Activated naive CD4-positive, alpha-beta T cell treated with anti-CD3 and anti-CD28 coated beads for 36 hours (primary cell): ENCODE measurements at regions not wholly inside any gene's neighbourhood (a gene's known extent, or its start where the extent isn't known, plus 50 kb on each side); places are given as distances from the start of the nearest gene placed in this dataset.

Experiments
- CTCF ChIA-PET: fragments of 350-600 bp; sonication (Branson Sonifier 250); formaldehyde crosslinking; loops from one replicate; lab custom pipeline; 2021; ENCODE audit warnings: antibody characterized with exemption; lab: Charles Lee
- DNase-seq: peaks from one replicate; pipeline ENCODE4 v3.0.0-alpha.2; 2020
- H3K27ac Mint-ChIP-seq: one replicate; pipeline ENCODE4 v1.8.0; 2021; ENCODE audit warnings: mild to moderate bottlenecking, mixed read lengths
- H3K27me3 Mint-ChIP-seq: one replicate; pipeline ENCODE4 v1.8.0; 2021; ENCODE audit warnings: low read depth, mixed read lengths
- H3K36me3 Mint-ChIP-seq: one replicate; pipeline ENCODE4 v1.8.0; 2021; ENCODE audit warnings: low read depth, mixed read lengths
- H3K4me1 Mint-ChIP-seq: one replicate; pipeline ENCODE4 v1.8.0; 2021; ENCODE audit warnings: low read depth, mixed read lengths
- H3K4me3 Mint-ChIP-seq: one replicate; pipeline ENCODE4 v1.8.0; 2021; ENCODE audit warnings: mild to moderate bottlenecking, moderate library complexity, mixed read lengths
- H3K9me3 Mint-ChIP-seq: one replicate; pipeline ENCODE4 v1.8.0; 2021; ENCODE audit warnings: mixed read lengths
- intact Hi-C: fragments of 100-400 bp; cut with micrococcal nuclease; formaldehyde crosslinking; loops from one replicate; pipeline ENCODE4 v1.15.1; 2023

GRCh38 chr6:164034602-164035140 is 620.2 kb downstream of the QKI start:
- CTCF ChIA-PET, result no interaction called here
- no peaks in the 10 kb centered on the region for H3K9me3 Mint-ChIP-seq
- H3K4me1 Mint-ChIP-seq, result no peaks in the 10 kb centered on the region

GRCh38 chr6:164025180-164025579 is 610.7 kb downstream of the QKI start:
- Mint-ChIP-seq H3K27ac (no peak overlapping the region), H3K4me3 (no peak overlapping the region), H3K4me1 (no peaks in the 10 kb centered on the region), H3K27me3 (peaks cover 16% of the 10 kb centered on the region), H3K36me3 (no peaks in the 10 kb centered on the region), H3K9me3 (no peaks in the 10 kb centered on the region)
- DNase-seq, result no peak
- CTCF ChIA-PET, result no interaction called here
- intact Hi-C loops, result no loop called here

More at GRCh38 chr6:164034602-164035140, 620.2 kb downstream of the QKI start:
- no peak for DNase-seq
- intact Hi-C loops, result no loop called here
- Mint-ChIP-seq H3K27me3 (peaks cover 2% of the 10 kb centered on the region), H3K36me3 (no peaks in the 10 kb centered on the region), H3K4me3 (no peak overlapping the region), H3K27ac (no peak overlapping the region)

DNA sequence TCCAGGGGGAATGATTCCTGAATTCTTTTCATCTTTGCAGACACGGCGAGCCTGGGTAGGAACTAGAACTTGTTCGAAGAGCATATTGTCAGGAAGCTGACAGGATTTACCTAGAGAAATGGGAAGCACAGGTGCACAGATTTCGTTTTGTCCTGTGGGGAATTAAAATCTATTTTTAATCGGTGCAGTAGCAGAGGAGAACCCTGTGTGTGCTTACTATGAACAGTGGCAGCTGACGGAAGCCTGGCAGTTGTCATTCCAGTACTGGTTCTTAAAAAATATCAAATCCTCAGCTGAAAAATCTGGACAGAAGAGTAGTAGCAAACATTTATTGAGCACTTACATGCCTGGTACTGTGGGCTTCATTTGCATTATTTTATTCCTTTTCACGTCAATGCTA is 609.0 kb downstream of the QKI start:
- intact Hi-C loops, result no loop called here
- peaks cover 15% of the 10 kb centered on the region for H3K27me3 Mint-ChIP-seq
- H3K9me3 Mint-ChIP-seq, result no peaks in the 10 kb centered on the region
- no peak overlapping the region for H3K27ac Mint-ChIP-seq
- no peaks in the 10 kb centered on the region for H3K36me3 Mint-ChIP-seq
- H3K4me1 Mint-ChIP-seq, result no peaks in the 10 kb centered on the region
- DNase-seq, result no peak
- CTCF ChIA-PET, result no interaction called here
- no peak overlapping the region for H3K4me3 Mint-ChIP-seq

GRCh38 chr6:164022632-164023031 is 608.1 kb downstream of the QKI start:
- Mint-ChIP-seq H3K4me1 (no peaks in the 10 kb centered on the region), H3K36me3 (no peaks in the 10 kb centered on the region), H3K27ac (no peak overlapping the region), H3K9me3 (no peaks in the 10 kb centered on the region), H3K27me3 (peaks cover 14% of the 10 kb centered on the region), H3K4me3 (no peak overlapping the region)
- intact Hi-C loops, result no loop called here
- no peak for DNase-seq
- CTCF ChIA-PET, result interaction anchor here (0.5 kb wide), 1 partner anchor 26 kb away, joined by 3 read pairs; no protein-coding TSS in a partner anchor

- CTCF ChIA-PET, result no interaction called here
- Mint-ChIP-seq H3K27me3 (peaks cover 14% of the 10 kb centered on the region), H3K4me1 (no peaks in the 10 kb centered on the region), H3K9me3 (no peaks in the 10 kb centered on the region), H3K4me3 (no peak overlapping the region), H3K36me3 (no peaks in the 10 kb centered on the region), H3K27ac (no peak overlapping the region)
- no peak for DNase-seq
- intact Hi-C loops, result no loop called here
These were observed 607.2 kb downstream of the QKI start for GRCh38 chr6:164021589-164022250.

- H3K4me3 Mint-ChIP-seq, result no peak overlapping the region
- H3K4me1 Mint-ChIP-seq, result no peaks in the 10 kb centered on the region
- DNase-seq, result no peak
- H3K9me3 Mint-ChIP-seq, result no peaks in the 10 kb centered on the region
- peaks cover 14% of the 10 kb centered on the region for H3K27me3 Mint-ChIP-seq
- H3K36me3 Mint-ChIP-seq, result no peaks in the 10 kb centered on the region
- CTCF ChIA-PET, result no interaction called here
- intact Hi-C loops, result no loop called here
- no peak overlapping the region for H3K27ac Mint-ChIP-seq
These were observed 605.6 kb downstream of the QKI start for GRCh38 chr6:164020142-164020541.

DNA sequence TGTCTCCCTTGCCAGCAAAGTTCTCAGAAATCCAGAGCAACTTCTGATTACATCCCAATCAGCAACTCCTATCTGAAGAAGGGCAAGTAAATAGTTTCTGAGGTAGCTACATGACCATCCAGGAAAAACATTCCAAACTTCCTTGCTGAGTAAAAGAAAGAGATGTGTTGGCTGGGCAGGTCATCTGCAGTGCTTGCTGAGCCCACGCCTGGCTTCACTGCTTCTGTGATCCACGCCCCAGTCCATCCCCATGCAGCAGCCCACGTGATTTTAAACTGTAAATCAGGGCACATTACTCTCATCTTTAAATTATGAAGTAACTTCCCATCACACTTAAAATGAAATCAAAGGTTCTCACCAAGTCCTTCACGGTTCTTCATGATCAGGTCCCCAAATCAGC is 603.6 kb downstream of the QKI start:
- Mint-ChIP-seq H3K27ac (no peak overlapping the region), H3K36me3 (no peaks in the 10 kb centered on the region), H3K27me3 (peaks cover 14% of the 10 kb centered on the region), H3K4me3 (no peak overlapping the region), H3K9me3 (no peaks in the 10 kb centered on the region), H3K4me1 (no peaks in the 10 kb centered on the region)
- intact Hi-C loops, result no loop called here
- CTCF ChIA-PET, result no interaction called here
- no peak for DNase-seq

GRCh38 chr6:164016056-164016455 is 601.5 kb downstream of the QKI start:
- intact Hi-C loops, result no loop called here
- no peak overlapping the region for H3K27ac Mint-ChIP-seq
- H3K4me1 Mint-ChIP-seq, result no peaks in the 10 kb centered on the region
- no peaks in the 10 kb centered on the region for H3K36me3 Mint-ChIP-seq
- H3K4me3 Mint-ChIP-seq, result no peak overlapping the region
- CTCF ChIA-PET, result no interaction called here
- no peaks in the 10 kb centered on the region for H3K9me3 Mint-ChIP-seq
- DNase-seq, result no peak
- peaks cover 8% of the 10 kb centered on the region for H3K27me3 Mint-ChIP-seq

DNA sequence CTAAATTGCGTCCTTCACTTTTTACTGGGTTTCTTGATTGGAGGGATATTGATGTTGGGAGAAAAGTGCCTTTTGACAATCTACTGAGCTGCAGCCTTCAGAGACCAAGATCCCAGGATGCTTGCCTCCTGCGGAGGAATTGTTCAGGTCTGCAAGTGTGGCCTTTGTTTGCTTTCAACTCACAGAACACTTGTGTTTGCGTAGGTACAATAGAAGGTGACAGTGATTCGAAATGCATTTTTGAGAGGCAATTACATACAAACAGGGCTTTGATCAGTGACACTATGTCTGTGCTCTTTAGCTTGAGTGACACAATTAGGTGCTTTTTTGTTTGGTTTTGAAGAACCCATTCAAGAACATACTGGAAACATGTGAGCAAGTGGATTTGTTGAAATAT is 600.6 kb downstream of the QKI start:
- Mint-ChIP-seq H3K4me1 (no peaks in the 10 kb centered on the region), H3K36me3 (no peaks in the 10 kb centered on the region), H3K4me3 (no peak overlapping the region), H3K9me3 (no peaks in the 10 kb centered on the region), H3K27ac (no peak overlapping the region), H3K27me3 (peaks cover 6% of the 10 kb centered on the region)
- intact Hi-C loops, result no loop called here
- DNase-seq, result no peak
- CTCF ChIA-PET, result no interaction called here

DNA sequence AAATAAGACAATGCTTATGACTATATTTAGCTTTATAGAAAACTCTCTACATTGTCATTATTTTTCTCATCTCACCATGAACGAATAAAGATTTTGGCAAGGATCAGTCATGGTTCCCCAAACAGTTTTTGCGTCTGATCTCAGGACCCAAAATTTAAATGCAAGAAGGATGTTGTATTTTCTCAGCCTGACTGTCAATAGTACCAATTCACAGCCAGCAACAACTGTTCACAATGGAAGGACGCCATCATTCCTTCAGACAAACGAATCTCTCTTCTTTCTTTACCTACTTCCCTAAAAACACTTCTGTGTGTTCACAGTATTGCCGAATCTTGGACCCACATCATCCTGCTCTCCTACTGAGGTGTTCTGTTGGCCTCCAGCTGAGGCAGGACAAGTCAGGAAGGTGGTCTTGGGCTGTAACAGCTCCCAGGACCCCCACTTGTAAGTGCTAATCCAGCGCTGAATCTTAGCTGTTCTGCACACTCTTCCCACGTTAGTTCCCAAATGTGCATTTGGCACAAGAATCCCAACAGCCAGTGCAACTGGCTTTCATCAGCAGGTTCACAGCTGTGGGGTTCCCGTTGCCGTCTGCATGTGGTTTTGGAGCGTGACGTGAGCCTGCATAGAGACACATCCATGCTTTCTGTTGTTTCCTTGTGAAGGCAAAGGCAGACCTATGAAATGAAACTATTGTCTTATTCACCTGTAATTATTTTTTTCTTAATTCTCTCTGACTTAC is 600.0 kb downstream of the QKI start:
- Mint-ChIP-seq H3K36me3 (no peaks in the 10 kb centered on the region), H3K4me1 (no peaks in the 10 kb centered on the region), H3K27ac (no peak overlapping the region), H3K9me3 (no peaks in the 10 kb centered on the region), H3K4me3 (no peak overlapping the region), H3K27me3 (peaks cover 6% of the 10 kb centered on the region)
- CTCF ChIA-PET, result no interaction called here
- no peak for DNase-seq
- intact Hi-C loops, result no loop called here

GRCh38 chr6:164013480-164014208 is 599.1 kb downstream of the QKI start:
- intact Hi-C loops, result no loop called here
- Mint-ChIP-seq H3K27me3 (peaks cover 5% of the 10 kb centered on the region), H3K4me1 (no peaks in the 10 kb centered on the region), H3K36me3 (no peaks in the 10 kb centered on the region), H3K4me3 (no peak overlapping the region), H3K9me3 (no peaks in the 10 kb centered on the region), H3K27ac (no peak overlapping the region)
- CTCF ChIA-PET, result no interaction called here
- no peak for DNase-seq

DNA sequence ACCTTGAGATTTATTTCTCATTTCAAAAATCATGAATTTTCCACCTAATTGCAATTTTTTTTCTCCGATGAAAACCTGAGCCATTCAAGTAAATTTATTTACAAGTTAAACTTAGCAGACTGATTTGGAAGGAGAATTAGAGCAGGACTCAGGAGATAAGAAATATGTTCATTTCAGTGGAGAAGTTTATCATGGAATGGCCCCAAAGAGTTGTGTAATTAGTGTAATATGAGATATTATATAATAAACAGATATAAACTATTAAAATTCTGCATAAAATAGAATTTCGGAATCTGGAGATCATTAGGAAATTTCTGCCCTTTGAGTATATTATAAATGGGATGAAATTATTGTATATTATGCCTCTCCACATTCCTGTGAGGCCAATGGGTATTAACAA is 596.8 kb downstream of the QKI start:
- no peaks in the 10 kb centered on the region for H3K4me1 Mint-ChIP-seq
- CTCF ChIA-PET, result no interaction called here
- peaks cover 1% of the 10 kb centered on the region for H3K27me3 Mint-ChIP-seq
- no peaks in the 10 kb centered on the region for H3K9me3 Mint-ChIP-seq
- no peak overlapping the region for H3K4me3 Mint-ChIP-seq
- H3K36me3 Mint-ChIP-seq, result no peaks in the 10 kb centered on the region
- intact Hi-C loops, result no loop called here
- H3K27ac Mint-ChIP-seq, result no peak overlapping the region
- no peak for DNase-seq
